DOHH2 (cell line): ENCODE measurements at regions not wholly inside any gene's neighbourhood (a gene's known extent, or its start where the extent isn't known, plus 50 kb on each side); places are given as distances from the start of the nearest gene placed in this dataset.

Experiments used
- H3F3A ChIP-seq: fragments of 200-600 bp; sonication (generic), shearing (Covaris generic); 2 replicates; pipeline ENCODE4 v1.6.0; 2016; ENCODE audit warnings: antibody characterized with exemption, mild to moderate bottlenecking; ENCODE audit not compliant: control insufficient read depth, insufficient read depth
- H3K27ac ChIP-seq: fragments of 200-600 bp; sonication (generic); 2 replicates; pipeline ENCODE4 v1.5.1; 2014; ENCODE audit warnings: low read depth, mild to moderate bottlenecking, low read length, moderate library complexity
- H3K27me3 ChIP-seq: fragments of 200-600 bp; sonication (generic); 2 replicates; pipeline ENCODE4 v1.6.1; 2014; ENCODE audit warnings: mild to moderate bottlenecking, low read length, mixed read lengths; ENCODE audit not compliant: control insufficient read depth
- H3K36me3 ChIP-seq: fragments of 200-600 bp; sonication (generic); 2 replicates; pipeline ENCODE4 v1.6.1; 2014; ENCODE audit warnings: mild to moderate bottlenecking, low read length, moderate library complexity, mixed read lengths; ENCODE audit not compliant: control insufficient read depth
- H3K4me1 ChIP-seq: fragments of 200-600 bp; sonication (generic); 2 replicates; pipeline ENCODE4 v1.6.1; 2014; ENCODE audit warnings: mild to moderate bottlenecking, low read length, mixed read lengths; ENCODE audit not compliant: control insufficient read depth
- H3K4me2 ChIP-seq: fragments of 200-600 bp; sonication (generic); 2 replicates; pipeline ENCODE4 v1.6.0; 2014; ENCODE audit warnings: mild to moderate bottlenecking, low read length, moderate library complexity
- H3K4me3 ChIP-seq: fragments of 200-600 bp; sonication (generic); 2 replicates; pipeline ENCODE4 v1.5.1; 2014; ENCODE audit warnings: mild to moderate bottlenecking, low read length, mixed read lengths
- H3K79me2 ChIP-seq: fragments of 200-600 bp; sonication (generic); 2 replicates; pipeline ENCODE4 v1.6.1; 2014; ENCODE audit warnings: mild to moderate bottlenecking, low read length, mixed read lengths; ENCODE audit not compliant: control insufficient read depth
- H3K9me2 ChIP-seq: fragments of 200-600 bp; sonication (generic); replicated peaks from 2 replicates; pipeline ENCODE4 v1.6.1; 2014; ENCODE audit warnings: mild to moderate bottlenecking, low read length, mixed read lengths; ENCODE audit not compliant: control insufficient read depth
- H3K9me3 ChIP-seq: fragments of 200-600 bp; sonication (generic); 2 replicates; pipeline ENCODE4 v1.6.1; 2014; ENCODE audit warnings: antibody characterized with exemption, low read length, mixed read lengths; ENCODE audit not compliant: control insufficient read depth, insufficient read depth
- H4K20me1 ChIP-seq: fragments of 200-600 bp; sonication (generic); 2 replicates; pipeline ENCODE4 v1.6.0; 2014; ENCODE audit warnings: low read depth, mild to moderate bottlenecking, antibody characterized with exemption, low read length, moderate library complexity; ENCODE audit not compliant: control insufficient read depth, insufficient read depth
- EZH2phosphoT487 ChIP-seq: fragments of 200-600 bp; sonication (generic); IDR thresholded peaks from 2 replicates; pipeline ENCODE4 v1.6.1; 2017; ENCODE audit warnings: borderline replicate concordance, mild to moderate bottlenecking, antibody characterized with exemption, low read length, moderate library complexity, mixed read lengths
- TF ChIP-seq, protein P1 (sequence below): fragments of 200-600 bp; sonication (generic); IDR thresholded peaks from one replicate; pipeline ENCODE4 v1.5.1; 2014; ENCODE audit warnings: antibody characterized with exemption, mild to moderate bottlenecking, low read depth, low read length; ENCODE audit not compliant: poor library complexity, severe bottlenecking

DNA sequence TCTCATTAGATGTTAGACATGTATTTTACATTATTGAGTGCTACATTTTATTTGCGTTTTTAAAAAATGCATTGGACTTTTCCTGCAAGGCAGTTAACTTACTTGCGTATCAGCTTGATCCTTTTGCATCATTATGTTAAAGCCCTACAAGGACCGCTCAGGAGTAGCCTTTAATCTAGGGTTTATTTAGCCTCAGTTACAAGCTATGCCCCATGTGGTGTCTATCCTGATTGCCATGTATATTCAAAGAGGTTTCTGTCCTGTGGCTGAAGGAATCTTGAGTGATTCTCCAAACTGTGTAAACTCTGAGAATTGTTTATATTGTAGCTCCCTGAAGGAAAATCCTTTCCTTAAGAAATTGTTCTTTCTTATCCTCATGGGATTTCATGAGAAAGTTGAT is 821.8 kb upstream of the AGA start:
- Histone ChIP-seq H3K9me2 (no peaks in the 10 kb centered on the region), H3K4me1 (no peaks in the 10 kb centered on the region), H3K4me3 (no peak overlapping the region), H4K20me1 (no peaks in the 10 kb centered on the region), H3K4me2 (no peak overlapping the region), H3K27me3 (no peaks in the 10 kb centered on the region), H3K9me3 (no peaks in the 10 kb centered on the region), H3K27ac (no peak overlapping the region), H3K36me3 (no peaks in the 10 kb centered on the region), H3K79me2 (no peaks in the 10 kb centered on the region), H3F3A (no peaks in the 10 kb centered on the region)
- TF ChIP-seq, protein P1, sequence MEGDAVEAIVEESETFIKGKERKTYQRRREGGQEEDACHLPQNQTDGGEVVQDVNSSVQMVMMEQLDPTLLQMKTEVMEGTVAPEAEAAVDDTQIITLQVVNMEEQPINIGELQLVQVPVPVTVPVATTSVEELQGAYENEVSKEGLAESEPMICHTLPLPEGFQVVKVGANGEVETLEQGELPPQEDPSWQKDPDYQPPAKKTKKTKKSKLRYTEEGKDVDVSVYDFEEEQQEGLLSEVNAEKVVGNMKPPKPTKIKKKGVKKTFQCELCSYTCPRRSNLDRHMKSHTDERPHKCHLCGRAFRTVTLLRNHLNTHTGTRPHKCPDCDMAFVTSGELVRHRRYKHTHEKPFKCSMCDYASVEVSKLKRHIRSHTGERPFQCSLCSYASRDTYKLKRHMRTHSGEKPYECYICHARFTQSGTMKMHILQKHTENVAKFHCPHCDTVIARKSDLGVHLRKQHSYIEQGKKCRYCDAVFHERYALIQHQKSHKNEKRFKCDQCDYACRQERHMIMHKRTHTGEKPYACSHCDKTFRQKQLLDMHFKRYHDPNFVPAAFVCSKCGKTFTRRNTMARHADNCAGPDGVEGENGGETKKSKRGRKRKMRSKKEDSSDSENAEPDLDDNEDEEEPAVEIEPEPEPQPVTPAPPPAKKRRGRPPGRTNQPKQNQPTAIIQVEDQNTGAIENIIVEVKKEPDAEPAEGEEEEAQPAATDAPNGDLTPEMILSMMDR, result no peak
- TF ChIP-seq EZH2phosphoT487, result no peak

DNA sequence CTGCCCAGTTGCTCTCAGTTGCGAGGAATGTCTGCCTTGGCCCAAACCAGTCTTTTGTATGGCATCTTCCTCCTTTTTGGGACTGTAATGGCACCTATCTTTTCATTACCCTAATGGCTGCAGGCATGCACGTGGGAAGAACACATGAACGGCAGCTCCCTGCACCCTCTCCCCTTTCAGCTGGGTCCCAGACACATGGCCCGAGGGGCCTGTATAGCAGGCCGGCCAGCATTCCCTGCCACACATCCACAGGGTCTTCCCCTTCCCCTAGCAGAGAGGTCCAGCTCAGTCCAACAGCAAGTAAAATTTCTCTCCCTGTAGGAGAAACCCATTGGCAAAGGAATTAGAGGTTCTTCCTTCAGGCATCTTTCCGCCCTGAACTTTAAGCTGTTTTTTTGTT is 829.1 kb upstream of the AGA start:
- Histone ChIP-seq H3F3A (no peaks in the 10 kb centered on the region), H3K36me3 (no peaks in the 10 kb centered on the region), H3K4me2 (no peak overlapping the region), H3K4me3 (no peak overlapping the region), H3K9me3 (no peaks in the 10 kb centered on the region), H3K9me2 (no peaks in the 10 kb centered on the region), H3K4me1 (no peaks in the 10 kb centered on the region), H3K27me3 (no peaks in the 10 kb centered on the region), H3K27ac (no peak overlapping the region), H4K20me1 (no peaks in the 10 kb centered on the region), H3K79me2 (no peaks in the 10 kb centered on the region)
- no peak for TF ChIP-seq EZH2phosphoT487
- TF ChIP-seq, protein P1, result no peak

DNA sequence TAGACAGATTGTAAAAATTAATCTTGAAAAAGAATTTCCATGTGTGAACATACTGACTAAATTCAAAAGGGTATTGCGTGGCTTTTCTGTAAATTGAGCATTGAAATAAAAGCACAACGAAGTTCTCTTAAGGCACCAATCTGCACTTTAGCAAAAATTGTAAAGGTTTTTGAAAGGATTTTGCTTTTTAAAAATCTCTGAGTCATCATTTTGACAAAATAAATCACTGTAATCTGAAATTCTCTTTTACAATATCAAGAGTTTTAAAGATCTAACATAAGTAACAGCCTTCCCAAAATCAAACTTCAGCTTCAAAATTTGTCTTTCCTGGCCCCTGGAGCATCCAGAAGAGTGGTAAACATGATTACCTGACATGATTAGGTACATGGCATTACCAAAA is 830.9 kb upstream of the AGA start:
- TF ChIP-seq, protein P1, result no peak
- TF ChIP-seq EZH2phosphoT487, result no peak
- H3K36me3 ChIP-seq, result no peaks in the 10 kb centered on the region
- no peaks in the 10 kb centered on the region for H3K79me2 ChIP-seq
- no peak overlapping the region for H3K4me3 ChIP-seq
- H4K20me1 ChIP-seq, result no peaks in the 10 kb centered on the region
- H3K27me3 ChIP-seq, result no peaks in the 10 kb centered on the region
- H3K9me2 ChIP-seq, result no peaks in the 10 kb centered on the region
- H3K4me2 ChIP-seq, result no peak overlapping the region
- no peaks in the 10 kb centered on the region for H3K4me1 ChIP-seq
- no peaks in the 10 kb centered on the region for H3K9me3 ChIP-seq
- no peak overlapping the region for H3K27ac ChIP-seq
- no peaks in the 10 kb centered on the region for H3F3A ChIP-seq
